ENCODE measurements at regions not wholly inside any gene's neighbourhood (a gene's known extent, or its start where the extent isn't known, plus 50 kb on each side); places are given as distances from the start of the nearest gene placed in this dataset.
A peak's percentile ranks its signal among the peaks of the same experiment; 100 is the strongest.

- TF ChIP-seq SMAD1 (IDR thresholded peaks at IDR 0.05; ENCODE audit: low read depth, partially characterized antibody) (peak; percentile 62), BHLHE40 (IDR thresholded peaks at IDR 0.05; ENCODE audit: borderline replicate concordance in 1 of 2, low read depth in 2 of 2, low read length in 1 of 2) (peak; percentile 59 to 66), PAX8 (IDR thresholded peaks at IDR 0.05) (no peak), FOS (IDR thresholded peaks at IDR 0.05; ENCODE audit: borderline replicate concordance, extremely low read depth, insufficient read length) (no peak), SUPT20H (IDR thresholded peaks at IDR 0.05; ENCODE audit: borderline replicate concordance, control insufficient read depth, low read depth, low read length) (no peak), EED (IDR thresholded peaks at IDR 0.05; ENCODE audit: low read depth) (peak; percentile 95), ZNF384 (IDR thresholded peaks at IDR 0.05; ENCODE audit: borderline replicate concordance, low read depth, low read length) (no peak), USF1 (IDR thresholded peaks at IDR 0.05; ENCODE audit: borderline replicate concordance, extremely low read length, insufficient read depth, low read depth, low read length) (no peak), PML (IDR thresholded peaks at IDR 0.05; ENCODE audit: low read length) (no peak), MEF2B (IDR thresholded peaks at IDR 0.05; ENCODE audit: partially characterized antibody, poor library complexity, severe bottlenecking) (peak; percentile 94), POLR2A (IDR thresholded peaks at IDR 0.05; ENCODE audit: low read depth, low read length) (no peak), SREBF1 (IDR thresholded peaks at IDR 0.05; ENCODE audit: low read length) (no peak), SIN3A (IDR thresholded peaks at IDR 0.05; ENCODE audit: low read depth, low read length) (no peak), BMI1 (IDR thresholded peaks at IDR 0.05; ENCODE audit: borderline replicate concordance) (no peak; the same call in 1 of the 2 replicates), POLR2AphosphoS5 (IDR thresholded peaks at IDR 0.05; ENCODE audit: low read length) (0 out of 2 replicates have a peak, but pooled peaks have one; percentile 48), CHD4 (IDR thresholded peaks at IDR 0.05) (no peak), FOXK2 (IDR thresholded peaks at IDR 0.05) (no peak), ZNF592 (IDR thresholded peaks at IDR 0.05) (no peak), ZSCAN29 (IDR thresholded peaks at IDR 0.05) (0 out of 2 replicates have a peak, but pooled peaks have one; percentile 13)
- TF ChIP-seq, protein P1, sequence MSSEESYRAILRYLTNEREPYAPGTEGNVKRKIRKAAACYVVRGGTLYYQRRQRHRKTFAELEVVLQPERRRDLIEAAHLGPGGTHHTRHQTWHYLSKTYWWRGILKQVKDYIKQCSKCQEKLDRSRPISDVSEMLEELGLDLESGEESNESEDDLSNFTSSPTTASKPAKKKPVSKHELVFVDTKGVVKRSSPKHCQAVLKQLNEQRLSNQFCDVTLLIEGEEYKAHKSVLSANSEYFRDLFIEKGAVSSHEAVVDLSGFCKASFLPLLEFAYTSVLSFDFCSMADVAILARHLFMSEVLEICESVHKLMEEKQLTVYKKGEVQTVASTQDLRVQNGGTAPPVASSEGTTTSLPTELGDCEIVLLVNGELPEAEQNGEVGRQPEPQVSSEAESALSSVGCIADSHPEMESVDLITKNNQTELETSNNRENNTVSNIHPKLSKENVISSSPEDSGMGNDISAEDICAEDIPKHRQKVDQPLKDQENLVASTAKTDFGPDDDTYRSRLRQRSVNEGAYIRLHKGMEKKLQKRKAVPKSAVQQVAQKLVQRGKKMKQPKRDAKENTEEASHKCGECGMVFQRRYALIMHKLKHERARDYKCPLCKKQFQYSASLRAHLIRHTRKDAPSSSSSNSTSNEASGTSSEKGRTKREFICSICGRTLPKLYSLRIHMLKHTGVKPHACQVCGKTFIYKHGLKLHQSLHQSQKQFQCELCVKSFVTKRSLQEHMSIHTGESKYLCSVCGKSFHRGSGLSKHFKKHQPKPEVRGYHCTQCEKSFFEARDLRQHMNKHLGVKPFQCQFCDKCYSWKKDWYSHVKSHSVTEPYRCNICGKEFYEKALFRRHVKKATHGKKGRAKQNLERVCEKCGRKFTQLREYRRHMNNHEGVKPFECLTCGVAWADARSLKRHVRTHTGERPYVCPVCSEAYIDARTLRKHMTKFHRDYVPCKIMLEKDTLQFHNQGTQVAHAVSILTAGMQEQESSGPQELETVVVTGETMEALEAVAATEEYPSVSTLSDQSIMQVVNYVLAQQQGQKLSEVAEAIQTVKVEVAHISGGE (CRISPR knock-in tag; IDR thresholded peaks at IDR 0.05): no peak
Measured at GRCh38 chrX:40871385-40872082, 136.2 kb upstream of the MED14 start (continued).
